Stimulated activated CD8-positive, alpha-beta memory T cell treated with anti-CD3 and anti-CD28 coated beads, Interleukin-7, amount 100 ng/mL, for 1 hour (primary cell): ENCODE measurements at regions not wholly inside any gene's neighbourhood (a gene's known extent, or its start where the extent isn't known, plus 50 kb on each side); places are given as distances from the start of the nearest gene placed in this dataset.
"Not testable (repeated sequence)": the region's sequence is repeated elsewhere in the genome, so short reads cannot be mapped to it uniquely, and the experiment has no call there.

Experiments used
- DNase-seq, 2 donors: peaks; one replicate each; pipeline ENCODE4 v3.0.0-alpha.2; 2020; ENCODE audit warnings: low read depth in 2 of 2

DNA sequence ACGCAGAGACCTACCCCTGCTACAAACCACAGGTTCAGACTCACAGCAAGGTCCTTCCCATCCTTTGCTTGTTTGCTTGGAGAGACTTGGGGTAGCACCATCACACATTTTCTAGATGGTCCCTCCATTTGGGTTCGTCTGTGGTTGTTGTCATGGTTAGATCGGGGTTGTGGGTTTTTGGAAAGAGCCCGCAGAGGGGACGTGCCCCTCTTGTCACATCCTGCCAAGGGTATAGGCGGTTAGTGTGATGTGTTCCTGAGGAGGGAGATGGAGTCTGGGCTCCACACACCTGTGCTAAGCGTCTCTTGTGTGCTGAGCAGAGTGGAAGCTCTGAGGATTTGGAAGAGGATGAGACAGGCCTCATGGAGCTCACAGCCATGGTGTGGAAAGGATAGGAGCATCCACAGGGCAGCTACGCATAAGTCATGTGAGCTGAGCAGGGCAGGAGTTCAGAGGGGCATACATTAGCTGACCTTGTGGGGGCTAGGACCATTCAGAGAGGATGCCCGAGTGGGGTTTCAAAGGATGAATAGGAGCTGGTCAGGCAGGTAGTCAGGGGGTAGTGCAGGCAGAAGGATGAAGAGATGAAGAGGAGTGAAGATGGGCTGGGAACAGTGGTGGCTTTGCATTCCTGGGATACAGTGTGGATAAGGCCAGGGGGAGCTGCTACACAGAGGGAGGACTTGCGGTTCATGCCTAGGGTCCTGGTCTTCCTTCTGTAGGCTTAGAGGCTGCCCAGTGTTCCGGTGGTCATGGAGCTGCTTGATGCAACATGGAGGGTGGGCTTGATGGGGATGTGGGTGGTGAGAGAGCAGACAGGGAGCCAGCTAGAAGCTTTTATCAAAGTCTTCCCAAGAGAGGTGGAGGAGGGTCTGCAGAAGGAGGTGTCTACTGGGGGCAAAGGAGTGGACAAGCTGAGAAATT, 62.9 kb downstream of the ACKR3 start:
- DNase-seq, result no peak

DNA sequence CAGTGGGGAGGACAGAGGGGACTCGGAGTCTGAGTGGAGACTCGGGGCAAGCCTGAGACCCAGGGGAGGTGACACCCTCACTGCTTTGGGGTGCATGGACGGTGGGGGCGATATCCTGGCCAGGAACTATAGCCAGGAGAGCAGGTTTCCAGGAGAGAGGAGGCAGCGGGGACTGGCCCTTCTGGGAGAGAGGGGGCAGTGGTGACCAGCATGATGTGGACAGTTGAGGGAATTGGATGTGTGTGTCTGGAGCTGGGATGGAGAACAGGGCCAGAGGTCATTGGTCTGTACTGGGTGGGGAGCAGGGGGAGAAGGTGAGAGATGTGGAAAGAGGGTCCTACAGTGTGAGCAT, 63.6 kb downstream of the ACKR3 start:
- no peak for DNase-seq

DNA sequence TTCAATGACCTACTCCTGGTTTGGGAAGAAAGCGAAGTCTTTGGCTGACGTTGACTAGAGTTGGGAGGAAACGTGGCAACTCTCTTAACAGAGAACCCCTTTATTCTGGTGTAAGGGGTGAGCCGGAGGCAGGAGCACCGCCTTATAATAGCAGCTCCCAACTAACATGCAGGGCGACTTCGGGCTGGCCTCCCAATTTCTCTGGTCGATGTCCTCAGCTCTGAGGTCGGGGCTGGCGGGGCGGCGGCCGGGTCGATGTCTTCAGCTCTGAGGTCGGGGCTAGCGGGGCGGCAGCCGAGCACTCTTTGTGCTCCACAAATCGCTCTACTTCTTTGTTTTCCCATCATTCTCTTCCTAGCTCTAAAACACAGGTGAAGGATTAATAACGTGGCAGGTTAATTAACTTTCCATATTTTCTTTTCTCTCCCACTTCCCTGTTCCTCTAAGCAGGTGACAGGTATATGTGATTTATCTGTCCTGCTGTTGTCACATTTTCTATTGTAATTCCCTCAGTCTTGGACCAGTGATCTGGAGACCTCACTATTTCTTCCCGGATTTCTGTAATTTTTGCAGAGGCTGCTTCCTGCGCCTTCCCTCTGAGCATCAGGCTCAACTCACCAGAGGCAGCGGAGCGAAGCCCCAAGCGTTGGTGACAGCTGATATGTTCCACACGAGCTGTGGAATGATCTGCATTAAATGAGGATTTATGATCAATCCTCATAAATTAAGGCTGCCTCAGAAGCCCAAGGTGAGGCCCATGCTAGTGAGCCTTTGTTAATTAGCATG, 64.3 kb downstream of the ACKR3 start:
- no peak for DNase-seq

DNA sequence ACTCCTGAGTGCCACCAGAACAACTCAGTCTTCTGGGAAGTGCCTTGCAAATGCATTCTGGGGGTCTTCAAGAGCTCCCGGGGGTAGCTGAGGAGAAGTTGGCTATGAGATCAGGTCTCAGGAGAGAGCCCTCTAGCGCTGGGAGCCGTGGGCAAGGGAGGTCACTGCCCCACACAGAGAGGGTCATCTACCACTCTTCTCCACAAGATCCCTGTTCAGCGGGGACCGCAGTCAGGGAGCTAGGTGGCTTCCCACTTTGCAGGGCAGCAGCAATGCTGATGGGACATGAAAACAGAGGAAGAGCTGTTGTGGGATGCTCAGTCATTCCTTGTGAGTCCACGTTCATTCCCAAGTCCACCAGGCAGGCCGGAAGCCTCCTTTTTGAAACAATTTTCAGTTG, 66.6 kb downstream of the ACKR3 start:
- DNase-seq, result no peak

GRCh38 chr2:236636714-236637470, 67.3 kb downstream of the ACKR3 start:
- DNase-seq, result no peak

GRCh38 chr2:236637686-236638569, 68.3 kb downstream of the ACKR3 start:
- no peak for DNase-seq

- no peak for DNase-seq
These were observed 69.1 kb downstream of the ACKR3 start for GRCh38 chr2:236638707-236639106.

- DNase-seq, result no peak
These were observed 70.0 kb downstream of the ACKR3 start for GRCh38 chr2:236639461-236640235.

DNA sequence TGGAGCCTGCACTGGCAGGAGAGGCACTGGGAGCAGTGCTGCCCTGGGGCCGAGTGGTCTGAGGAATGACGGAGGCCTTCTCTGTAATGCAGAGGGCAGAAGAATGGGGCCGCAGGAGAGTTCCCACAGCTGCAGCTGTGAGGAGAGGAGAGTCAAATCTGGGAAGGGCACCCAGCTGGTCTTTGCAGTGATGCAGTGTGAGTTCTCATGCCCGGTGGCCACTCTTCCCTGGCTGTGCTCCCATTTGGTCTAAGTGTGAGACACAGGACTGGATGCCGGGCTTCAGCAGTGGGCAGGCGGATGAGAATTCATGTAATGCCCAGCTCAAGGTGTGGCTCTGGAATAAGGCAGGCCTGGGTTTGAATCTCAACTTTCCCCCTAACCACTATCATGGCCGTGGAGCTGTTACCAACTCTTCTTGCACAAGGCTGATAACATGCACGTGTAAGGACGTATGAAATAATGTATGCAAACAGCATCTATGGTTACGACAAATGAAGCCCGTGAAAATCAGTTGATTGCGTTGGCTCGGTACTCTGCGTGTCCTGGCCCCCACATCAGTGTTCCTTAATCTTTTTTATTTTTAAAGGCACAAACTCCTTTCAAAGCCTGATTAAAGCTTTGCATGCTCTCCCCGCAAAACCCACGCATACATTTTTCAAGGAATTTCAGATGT, 71.6 kb downstream of the ACKR3 start:
- DNase-seq, result no peak

GRCh38 chr2:236642125-236642524, 72.5 kb downstream of the ACKR3 start:
- no peak for DNase-seq

- DNase-seq, result no peak
These were observed 73.1 kb downstream of the ACKR3 start for GRCh38 chr2:236642584-236643291.

- no peak for DNase-seq
These were observed 73.9 kb downstream of the ACKR3 start for GRCh38 chr2:236643480-236643879.

- no peak for DNase-seq
These were observed 74.4 kb downstream of the ACKR3 start for GRCh38 chr2:236644067-236644466.

DNA sequence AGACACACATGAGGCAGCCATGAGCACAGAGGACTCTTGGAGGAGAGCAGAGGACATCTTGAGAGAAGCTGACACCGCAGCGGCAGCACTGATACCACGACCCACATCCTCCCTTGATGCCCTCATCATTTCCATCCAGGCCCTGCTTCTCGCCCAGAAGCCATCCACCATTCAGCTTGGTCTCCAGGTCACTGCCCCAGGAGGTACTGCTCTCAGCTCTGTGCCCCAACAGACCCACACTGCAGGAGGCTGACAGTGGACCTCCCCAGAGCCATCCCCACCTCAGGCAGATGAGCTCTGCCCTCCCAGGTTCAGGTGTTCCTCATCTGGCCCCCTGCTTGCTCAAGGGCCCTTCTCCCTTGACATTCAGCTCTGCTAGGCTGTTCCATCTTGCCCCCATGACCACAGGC, 74.9 kb downstream of the ACKR3 start:
- DNase-seq, result no peak

- DNase-seq, result not testable (repeated sequence)
These were observed 75.5 kb downstream of the ACKR3 start for GRCh38 chr2:236645141-236645540.

GRCh38 chr2:236646441-236646840, 76.8 kb downstream of the ACKR3 start:
- DNase-seq, result no peak

DNA sequence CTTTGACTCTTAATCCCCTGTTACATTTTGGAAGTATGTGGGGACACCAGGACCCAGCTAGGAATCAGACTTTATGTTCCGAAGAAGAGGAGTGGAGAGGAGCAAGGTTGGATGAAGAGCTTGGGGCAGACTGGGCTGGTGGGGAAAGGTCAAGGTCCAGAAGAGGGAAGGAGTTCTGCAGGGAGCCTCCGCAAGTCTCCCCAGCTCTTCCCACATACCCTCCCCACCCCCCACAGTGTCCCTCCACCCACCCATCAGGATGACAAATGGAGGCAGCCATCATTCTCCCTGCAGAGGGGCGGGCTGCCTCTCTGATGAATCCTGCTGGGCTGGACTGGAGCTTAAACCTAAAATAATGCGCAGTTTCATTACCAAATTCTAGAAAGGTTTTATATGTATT, 77.2 kb downstream of the ACKR3 start:
- DNase-seq, result no peak

- no peak for DNase-seq
These were observed 78.0 kb downstream of the ACKR3 start for GRCh38 chr2:236647621-236648020.

DNA sequence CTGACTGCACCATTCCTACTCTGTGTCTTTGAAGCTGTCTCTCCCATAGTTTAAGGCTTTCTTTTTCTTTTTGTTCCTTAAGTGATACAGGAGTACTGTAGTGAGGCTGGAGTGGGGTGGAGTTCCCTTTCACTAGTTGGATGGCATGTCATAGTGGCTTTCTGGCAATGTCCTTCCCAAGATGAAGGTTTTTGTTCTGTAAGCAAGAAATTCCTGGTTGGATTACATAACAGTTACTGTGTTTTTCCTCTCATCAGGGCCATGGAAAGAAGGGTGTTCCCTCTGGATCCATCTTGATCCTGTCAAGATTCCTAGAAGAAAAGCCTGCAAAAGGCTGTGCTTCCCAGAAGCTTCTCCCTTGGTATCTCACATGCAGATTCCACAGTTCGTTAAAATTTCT, 84.2 kb downstream of the ACKR3 start:
- DNase-seq, result no peak
